HCT116 (cell line): ENCODE measurements at regions not wholly inside any gene's neighbourhood (a gene's known extent, or its start where the extent isn't known, plus 50 kb on each side); places are given as distances from the start of the nearest gene placed in this dataset.

Experiments used
- ATAC-seq: fragments of 200-7000 bp; cut with Tn5 transposase; 2 replicates; pipeline ENCODE4 v1.9.1; 2020; ENCODE audit warnings: mild to moderate bottlenecking, moderate library complexity
- BruUV-seq: library from RNA; stranded (reverse); fragments of 400-500 nt; replicated peaks from 2 replicates; lab custom pipeline; 2021; lab: Mats Ljungman, UMichigan
- CTCF ChIA-PET: fragments of 300-600 bp; sonication (Branson Sonifier 250); formaldehyde crosslinking; loops from one replicate; lab custom pipeline; 2021; ENCODE audit warnings: antibody characterized with exemption; lab: Charles Lee
- POLR2A ChIA-PET: fragments of 300-600, 350-600 bp; sonication (Branson Sonifier 250); formaldehyde crosslinking; loops from one replicate; lab custom pipeline; 2021; ENCODE audit warnings: antibody characterized with exemption; lab: Charles Lee
- RAD21 ChIA-PET, 2 experiments: fragments of 300-600 bp; sonication (Branson Sonifier 250); formaldehyde crosslinking; loops; one replicate each; lab custom pipeline; 2023; ENCODE audit warnings: low total read pairs in 2 of 2; ENCODE audit not compliant: uncharacterized antibody in 2 of 2, unreplicated experiment in 2 of 2, low non-redundant PET in 1 of 2; lab: Charles Lee
- DNase-seq: peaks from one replicate; pipeline ENCODE4 v3.0.0-alpha.2; 2010; ENCODE audit warnings: low read depth, low spot score
- H2AFZ ChIP-seq: fragments of 200-600 bp; shearing (Covaris generic), sonication (generic); 2 replicates; pipeline ENCODE4 v1.6.1; 2017; ENCODE audit warnings: low read depth, mixed run types, mixed read lengths, antibody characterized with exemption, low read length; ENCODE audit not compliant: poor library complexity, severe bottlenecking
- H3K27ac ChIP-seq: 2 replicates; pipeline ENCODE4 v1.5.1; 2012; ENCODE audit warnings: low read depth, low read length
- H3K27me3 ChIP-seq: fragments of 200-600 bp; sonication (generic); 2 replicates; pipeline ENCODE4 v1.6.1; 2016; ENCODE audit warnings: mixed run types, low read length, mixed read lengths; ENCODE audit not compliant: insufficient read depth
- H3K36me3 ChIP-seq, 2 experiments: fragments of 200-500 bp in 1 of 2; fragments of 200-600 bp in 1 of 2; sonication (Bioruptor generic) in 1 of 2; sonication (generic) in 1 of 2; 2 replicates each; pipeline versions ENCODE4 v1.5.1 to v1.6.1; 2014 to 2016; ENCODE audit warnings: low read length in 2 of 2, inconsistent platforms in 1 of 2, mixed read lengths in 1 of 2, mixed run types in 1 of 2; ENCODE audit not compliant: insufficient read depth in 2 of 2, control insufficient read depth in 1 of 2
- H3K4me1 ChIP-seq, 2 experiments: fragments of 200-600 bp in 1 of 2; sonication (generic) in 1 of 2; 2 replicates each; pipeline versions ENCODE4 v1.5.1 to v1.6.1; 2012 to 2017; ENCODE audit warnings: low read length in 2 of 2, inconsistent platforms in 1 of 2, mild to moderate bottlenecking in 1 of 2, mixed read lengths in 1 of 2, mixed run types in 1 of 2, moderate library complexity in 1 of 2; ENCODE audit not compliant: insufficient read depth in 2 of 2, control insufficient read depth in 1 of 2
- H3K4me2 ChIP-seq: fragments of 200-600 bp; sonication (generic); 2 replicates; pipeline ENCODE4 v1.6.1; 2017; ENCODE audit warnings: mixed run types, low read length, mixed read lengths
- H3K4me3 ChIP-seq, 2 experiments: fragments of 200-600 bp in 1 of 2; sonication (generic) in 1 of 2; replicated peaks in 1 of 2; 2 replicates each; pipeline ENCODE4 v1.5.1; 2011 to 2016; ENCODE audit warnings: low read length in 2 of 2, control low read depth in 1 of 2, low read depth in 1 of 2, mild to moderate bottlenecking in 1 of 2, mixed read lengths in 1 of 2, mixed run types in 1 of 2
- H3K79me2 ChIP-seq: fragments of 200-600 bp; sonication (generic); 2 replicates; pipeline ENCODE4 v1.6.1; 2017; ENCODE audit warnings: mild to moderate bottlenecking, mixed run types, low read length, moderate library complexity, mixed read lengths; ENCODE audit not compliant: insufficient read depth
- H3K9ac ChIP-seq: fragments of 200-600 bp; sonication (generic); 2 replicates; pipeline ENCODE4 v1.6.1; 2016; ENCODE audit warnings: low read length, mixed read lengths
- H3K9me2 ChIP-seq: fragments of 200-600 bp; sonication (generic), shearing (Covaris generic); 2 replicates; pipeline ENCODE4 v1.6.1; 2017; ENCODE audit warnings: mixed run types, mild to moderate bottlenecking, moderate library complexity; ENCODE audit not compliant: insufficient read depth
- H3K9me3 ChIP-seq, 2 experiments: fragments of 200-500 bp in 1 of 2; fragments of 200-600 bp in 1 of 2; sonication (Bioruptor generic) in 1 of 2; sonication (generic) in 1 of 2; 2 replicates each; pipeline ENCODE4 v1.6.1; 2014 to 2017; ENCODE audit warnings: low read length in 2 of 2, mixed read lengths in 2 of 2, inconsistent platforms in 1 of 2, low read depth in 1 of 2, mild to moderate bottlenecking in 1 of 2, mixed run types in 1 of 2, moderate library complexity in 1 of 2; ENCODE audit not compliant: control insufficient read depth in 1 of 2, insufficient read depth in 1 of 2
- H4K20me1 ChIP-seq: fragments of 200-600 bp; sonication (generic), shearing (Covaris generic); 2 replicates; pipeline ENCODE4 v1.6.1; 2017; ENCODE audit warnings: mixed run types, mild to moderate bottlenecking, moderate library complexity; ENCODE audit not compliant: insufficient read depth
- CBX3 ChIP-seq: IDR thresholded peaks from 2 replicates; pipeline ENCODE4 v1.6.1; 2012; ENCODE audit warnings: low read depth
- CEBPB ChIP-seq: IDR thresholded peaks from 2 replicates; pipeline ENCODE4 v1.6.1; 2012; ENCODE audit warnings: low read depth
- EZH2 ChIP-seq: fragments of 200-600 bp; sonication (generic); IDR thresholded peaks from 2 replicates; pipeline ENCODE4 v1.6.1; 2017; ENCODE audit warnings: antibody characterized with exemption, mixed run types
- EZH2phosphoT487 ChIP-seq: fragments of 200-600 bp; IDR thresholded peaks from 2 replicates; pipeline ENCODE4 v1.6.1; 2018; ENCODE audit warnings: antibody characterized with exemption, borderline replicate concordance
- FOSL1 ChIP-seq: IDR thresholded peaks from 2 replicates; pipeline ENCODE4 v1.6.1; 2012; ENCODE audit warnings: low read depth
- JUND ChIP-seq: IDR thresholded peaks from 2 replicates; pipeline ENCODE4 v1.6.1; 2012
- MAX ChIP-seq: IDR thresholded peaks from 2 replicates; pipeline ENCODE4 v1.6.1; 2012
- POLR2A ChIP-seq: IDR thresholded peaks from 2 replicates; pipeline ENCODE4 v1.7.0; 2011; ENCODE audit warnings: borderline replicate concordance; ENCODE audit not compliant: insufficient read depth, insufficient read length; ENCODE audit errors: extremely low read depth
- POLR2AphosphoS5 ChIP-seq: IDR thresholded peaks from 2 replicates; pipeline ENCODE4 v1.6.1; 2011; ENCODE audit warnings: mild to moderate bottlenecking, low read depth, low read length, moderate library complexity
- SIN3A ChIP-seq: IDR thresholded peaks from 2 replicates; pipeline ENCODE4 v1.6.1; 2012; ENCODE audit warnings: low read depth
- SP1 ChIP-seq: IDR thresholded peaks from 2 replicates; pipeline ENCODE4 v1.6.1; 2012; ENCODE audit warnings: low read depth
- SRF ChIP-seq: IDR thresholded peaks from 2 replicates; pipeline ENCODE4 v1.6.1; 2012; ENCODE audit warnings: low read depth
- YY1 ChIP-seq: IDR thresholded peaks from 2 replicates; pipeline ENCODE4 v1.6.1; 2011; ENCODE audit warnings: low read length, low read depth, moderate library complexity, mild to moderate bottlenecking; ENCODE audit not compliant: insufficient replicate concordance; ENCODE audit errors: extremely low read depth
- ZBTB33 ChIP-seq: IDR thresholded peaks from 2 replicates; pipeline ENCODE4 v1.6.1; 2011; ENCODE audit warnings: mild to moderate bottlenecking, low read length, moderate library complexity; ENCODE audit not compliant: insufficient replicate concordance; ENCODE audit errors: extremely low read depth
- ZFX ChIP-seq: fragments of 450-650 bp; IDR thresholded peaks from 2 replicates; pipeline ENCODE4 v1.6.1; 2017
- ZNF274 ChIP-seq: fragments of 200-500 bp; sonication (Bioruptor generic); IDR thresholded peaks from 2 replicates; pipeline ENCODE4 v1.6.1; 2014; ENCODE audit warnings: mild to moderate bottlenecking, low read depth, low read length, inconsistent platforms
- intact Hi-C: fragments of 100-400 bp; cut with micrococcal nuclease; formaldehyde crosslinking; loops from 2 replicates; pipeline ENCODE4 v1.10.0; 2022
- TF ChIP-seq, protein P1 (sequence below), 3 experiments: fragments of 200-600 bp in 1 of 3; sonication (generic) in 1 of 3; IDR thresholded peaks in 2 of 3; conservative IDR thresholded peaks in 1 of 3; 2 replicates each; pipeline ENCODE4 v1.5.1; 2012 to 2017; ENCODE audit warnings: low read depth in 2 of 3, low read length in 2 of 3, antibody characterized with exemption in 1 of 3, borderline replicate concordance in 1 of 3, control low read depth in 1 of 3, mild to moderate bottlenecking in 1 of 3, mixed read lengths in 1 of 3, mixed run types in 1 of 3, moderate library complexity in 1 of 3; ENCODE audit not compliant: insufficient read depth in 1 of 3
- TF ChIP-seq, protein P2 (sequence below): IDR thresholded peaks from 2 replicates; pipeline ENCODE4 v1.6.1; 2012; ENCODE audit warnings: low read depth
- TF ChIP-seq, protein P3 (sequence below): IDR thresholded peaks from 2 replicates; pipeline ENCODE4 v1.6.1; 2012

DNA sequence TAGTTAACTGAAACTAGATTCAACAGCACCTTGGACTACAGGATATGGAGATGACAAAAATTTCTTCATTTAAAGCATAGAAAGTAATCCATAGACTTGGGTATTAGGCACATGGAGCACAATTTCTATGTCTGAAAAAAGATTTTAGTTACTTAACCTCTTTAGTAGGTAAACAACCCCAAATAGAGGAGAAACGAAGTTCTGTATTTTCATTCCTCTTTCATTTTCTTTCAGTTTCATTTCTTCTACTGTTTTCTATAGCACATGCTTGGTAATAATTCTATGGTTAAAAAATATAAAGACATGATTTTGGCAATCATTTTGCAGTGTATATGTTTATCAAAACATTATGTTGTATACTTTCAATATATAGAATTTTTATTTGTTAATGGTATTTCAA, 99.5 kb downstream of the CASP12 start:
- Histone ChIP-seq H3K79me2 (no peaks in the 10 kb centered on the region), H3K9me2 (no peaks in the 10 kb centered on the region; the same call in 1 of the 2 replicates), H3K27me3 (no peaks in the 10 kb centered on the region), H3K9ac (no peak overlapping the region), H3K4me3 (no peak overlapping the region), H3K27ac (no peak overlapping the region), H4K20me1 (no peaks in the 10 kb centered on the region), H3K36me3 (no peaks in the 10 kb centered on the region), H2AFZ (no peak overlapping the region), H3K4me1 (no peaks in the 10 kb centered on the region), H3K4me2 (no peak overlapping the region)
- ChIA-PET CTCF (no interaction called here), POLR2A (no interaction called here), RAD21 (no interaction called here)
- intact Hi-C loops = no loop called here
- DNase-seq = no peak
- no TSS peak for BruUV-seq
- no peak for ATAC-seq
- TF ChIP-seq CBX3 (no peak), ZBTB33 (no peak), YY1 (no peak), SRF (no peak), EZH2 (no peak), JUND (no peak), POLR2A (no peak), EZH2phosphoT487 (no peak), SP1 (no peak), ZNF274 (no peak), ZFX (no peak), FOSL1 (no peak), MAX (no peak), CEBPB (no peak), POLR2AphosphoS5 (no peak), SIN3A (no peak)
- TF ChIP-seq, protein P1, sequence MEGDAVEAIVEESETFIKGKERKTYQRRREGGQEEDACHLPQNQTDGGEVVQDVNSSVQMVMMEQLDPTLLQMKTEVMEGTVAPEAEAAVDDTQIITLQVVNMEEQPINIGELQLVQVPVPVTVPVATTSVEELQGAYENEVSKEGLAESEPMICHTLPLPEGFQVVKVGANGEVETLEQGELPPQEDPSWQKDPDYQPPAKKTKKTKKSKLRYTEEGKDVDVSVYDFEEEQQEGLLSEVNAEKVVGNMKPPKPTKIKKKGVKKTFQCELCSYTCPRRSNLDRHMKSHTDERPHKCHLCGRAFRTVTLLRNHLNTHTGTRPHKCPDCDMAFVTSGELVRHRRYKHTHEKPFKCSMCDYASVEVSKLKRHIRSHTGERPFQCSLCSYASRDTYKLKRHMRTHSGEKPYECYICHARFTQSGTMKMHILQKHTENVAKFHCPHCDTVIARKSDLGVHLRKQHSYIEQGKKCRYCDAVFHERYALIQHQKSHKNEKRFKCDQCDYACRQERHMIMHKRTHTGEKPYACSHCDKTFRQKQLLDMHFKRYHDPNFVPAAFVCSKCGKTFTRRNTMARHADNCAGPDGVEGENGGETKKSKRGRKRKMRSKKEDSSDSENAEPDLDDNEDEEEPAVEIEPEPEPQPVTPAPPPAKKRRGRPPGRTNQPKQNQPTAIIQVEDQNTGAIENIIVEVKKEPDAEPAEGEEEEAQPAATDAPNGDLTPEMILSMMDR (IDR thresholded peaks at IDR 0.05 in 2 of 3, conservative IDR thresholded peaks at IDR 0.05 in 1 of 3; ENCODE audit: borderline replicate concordance in 1 of 3, insufficient read depth in 1 of 3, low read depth in 2 of 3, low read length in 2 of 3) = no peak
- TF ChIP-seq, protein P2, sequence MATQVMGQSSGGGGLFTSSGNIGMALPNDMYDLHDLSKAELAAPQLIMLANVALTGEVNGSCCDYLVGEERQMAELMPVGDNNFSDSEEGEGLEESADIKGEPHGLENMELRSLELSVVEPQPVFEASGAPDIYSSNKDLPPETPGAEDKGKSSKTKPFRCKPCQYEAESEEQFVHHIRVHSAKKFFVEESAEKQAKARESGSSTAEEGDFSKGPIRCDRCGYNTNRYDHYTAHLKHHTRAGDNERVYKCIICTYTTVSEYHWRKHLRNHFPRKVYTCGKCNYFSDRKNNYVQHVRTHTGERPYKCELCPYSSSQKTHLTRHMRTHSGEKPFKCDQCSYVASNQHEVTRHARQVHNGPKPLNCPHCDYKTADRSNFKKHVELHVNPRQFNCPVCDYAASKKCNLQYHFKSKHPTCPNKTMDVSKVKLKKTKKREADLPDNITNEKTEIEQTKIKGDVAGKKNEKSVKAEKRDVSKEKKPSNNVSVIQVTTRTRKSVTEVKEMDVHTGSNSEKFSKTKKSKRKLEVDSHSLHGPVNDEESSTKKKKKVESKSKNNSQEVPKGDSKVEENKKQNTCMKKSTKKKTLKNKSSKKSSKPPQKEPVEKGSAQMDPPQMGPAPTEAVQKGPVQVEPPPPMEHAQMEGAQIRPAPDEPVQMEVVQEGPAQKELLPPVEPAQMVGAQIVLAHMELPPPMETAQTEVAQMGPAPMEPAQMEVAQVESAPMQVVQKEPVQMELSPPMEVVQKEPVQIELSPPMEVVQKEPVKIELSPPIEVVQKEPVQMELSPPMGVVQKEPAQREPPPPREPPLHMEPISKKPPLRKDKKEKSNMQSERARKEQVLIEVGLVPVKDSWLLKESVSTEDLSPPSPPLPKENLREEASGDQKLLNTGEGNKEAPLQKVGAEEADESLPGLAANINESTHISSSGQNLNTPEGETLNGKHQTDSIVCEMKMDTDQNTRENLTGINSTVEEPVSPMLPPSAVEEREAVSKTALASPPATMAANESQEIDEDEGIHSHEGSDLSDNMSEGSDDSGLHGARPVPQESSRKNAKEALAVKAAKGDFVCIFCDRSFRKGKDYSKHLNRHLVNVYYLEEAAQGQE = no peak
- TF ChIP-seq, protein P3, sequence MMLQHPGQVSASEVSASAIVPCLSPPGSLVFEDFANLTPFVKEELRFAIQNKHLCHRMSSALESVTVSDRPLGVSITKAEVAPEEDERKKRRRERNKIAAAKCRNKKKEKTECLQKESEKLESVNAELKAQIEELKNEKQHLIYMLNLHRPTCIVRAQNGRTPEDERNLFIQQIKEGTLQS = no peak
- TF ChIP-seq, all 23 proteins: peak for 0
- H3K9me3 ChIP-seq = no peaks in the 10 kb centered on the region
